ENCODE measurements at regions not wholly inside any gene's neighbourhood (a gene's known extent, or its start where the extent isn't known, plus 50 kb on each side); places are given as distances from the start of the nearest gene placed in this dataset.

DNA sequence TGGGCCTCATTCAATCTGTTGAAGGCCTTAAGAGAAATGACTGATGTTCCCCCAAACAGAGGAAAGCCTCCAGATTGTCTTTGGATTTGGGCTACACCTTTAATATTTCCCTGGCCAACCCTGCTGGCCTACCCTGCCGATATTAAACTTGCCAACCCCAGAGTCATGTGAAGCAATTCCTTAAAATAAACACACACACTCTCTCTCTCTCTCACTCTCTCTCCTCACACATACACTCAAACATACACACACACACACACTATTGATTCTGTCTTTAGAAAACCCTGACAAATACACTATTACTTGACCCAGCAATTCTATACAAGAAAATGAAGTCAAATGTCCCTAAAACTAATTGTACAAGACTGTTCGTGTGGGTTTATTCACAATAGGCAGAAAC is 109.9 kb upstream of the ST8SIA2 start:
- ChIA-PET CTCF (ENCODE audit: low intra/inter-chr PET ratio, low total read pairs) (no interaction called here), POLR2A (no interaction called here)
- intact Hi-C loops (cut with micrococcal nuclease; ENCODE audit: unreplicated experiment): no loop called here
- Histone ChIP-seq H3K9me3 (ENCODE audit: low read length) (no peaks in the 10 kb centered on the region), H3K4me1 (ENCODE audit: insufficient read depth, low read length) (no peaks in the 10 kb centered on the region), H3K4me3 (replicated peaks in 1 of 3; ENCODE audit: insufficient read depth in 1 of 3, low read depth in 2 of 3, low read length in 3 of 3) (no peak overlapping the region), H3K27me3 (ENCODE audit: control insufficient read depth in 1 of 2, insufficient read depth in 2 of 2, low read length in 2 of 2) (no peaks in the 10 kb centered on the region; a peak in 1 of 5 replicates), H3K4me2 (ENCODE audit: low read depth, low read length) (no peak overlapping the region), H3K27ac (ENCODE audit: extremely low read length, insufficient read depth, low read length) (no peak overlapping the region), H3K79me2 (ENCODE audit: insufficient read depth, low read length) (no peaks in the 10 kb centered on the region), H2AFZ (ENCODE audit: low read length) (no peak overlapping the region), H4K20me1 (ENCODE audit: insufficient read depth, low read length) (no peaks in the 10 kb centered on the region), H3K9ac (ENCODE audit: insufficient read depth, low read depth, low read length) (no peak overlapping the region), H3K36me3 (replicated peaks in 1 of 2; ENCODE audit: control insufficient read depth in 1 of 2, insufficient read depth in 2 of 2, low read length in 2 of 2) (no peaks in the 10 kb centered on the region)
- FAIRE-seq (no peak), DNase-seq (ENCODE audit: low spot score) (no peak), ATAC-seq (no peak)
- in situ Hi-C loops (cut with HindIII; ENCODE audit: extremely low pct_ligation_motif_present, low pct_unique_long_range_greater_than_20kb): no loop called here
- WGBS (ENCODE audit: low lambda C conversion rate): 1% methylated on average over 2 of the region's 2 CpGs
- no TSS peak for BruUV-seq (replicated peaks)
- TF ChIP-seq ZNF34 (CRISPR knock-in tag; IDR thresholded peaks at IDR 0.05; ENCODE audit: borderline replicate concordance) (no peak), ATAD3A (CRISPR knock-in tag; IDR thresholded peaks at IDR 0.05) (no peak), ZNF567 (CRISPR knock-in tag; IDR thresholded peaks at IDR 0.05; ENCODE audit: borderline replicate concordance) (no peak), ZNF788 (CRISPR knock-in tag; IDR thresholded peaks at IDR 0.05; ENCODE audit: borderline replicate concordance) (no peak), FOXC1 (CRISPR knock-in tag; IDR thresholded peaks at IDR 0.05; ENCODE audit: borderline replicate concordance) (no peak), ZNF557 (CRISPR knock-in tag; IDR thresholded peaks at IDR 0.05) (no peak), MTF2 (CRISPR knock-in tag; IDR thresholded peaks at IDR 0.05; ENCODE audit: borderline replicate concordance) (no peak), ZNF563 (CRISPR knock-in tag; IDR thresholded peaks at IDR 0.05) (no peak), POLR2G (IDR thresholded peaks at IDR 0.05; ENCODE audit: low read depth, low read length) (no peak), SPEN (CRISPR knock-in tag; IDR thresholded peaks at IDR 0.05; ENCODE audit: low read depth) (no peak), GTF3A (CRISPR knock-in tag; conservative IDR thresholded peaks at IDR 0.05) (no peak)
- TF ChIP-seq, protein P1, sequence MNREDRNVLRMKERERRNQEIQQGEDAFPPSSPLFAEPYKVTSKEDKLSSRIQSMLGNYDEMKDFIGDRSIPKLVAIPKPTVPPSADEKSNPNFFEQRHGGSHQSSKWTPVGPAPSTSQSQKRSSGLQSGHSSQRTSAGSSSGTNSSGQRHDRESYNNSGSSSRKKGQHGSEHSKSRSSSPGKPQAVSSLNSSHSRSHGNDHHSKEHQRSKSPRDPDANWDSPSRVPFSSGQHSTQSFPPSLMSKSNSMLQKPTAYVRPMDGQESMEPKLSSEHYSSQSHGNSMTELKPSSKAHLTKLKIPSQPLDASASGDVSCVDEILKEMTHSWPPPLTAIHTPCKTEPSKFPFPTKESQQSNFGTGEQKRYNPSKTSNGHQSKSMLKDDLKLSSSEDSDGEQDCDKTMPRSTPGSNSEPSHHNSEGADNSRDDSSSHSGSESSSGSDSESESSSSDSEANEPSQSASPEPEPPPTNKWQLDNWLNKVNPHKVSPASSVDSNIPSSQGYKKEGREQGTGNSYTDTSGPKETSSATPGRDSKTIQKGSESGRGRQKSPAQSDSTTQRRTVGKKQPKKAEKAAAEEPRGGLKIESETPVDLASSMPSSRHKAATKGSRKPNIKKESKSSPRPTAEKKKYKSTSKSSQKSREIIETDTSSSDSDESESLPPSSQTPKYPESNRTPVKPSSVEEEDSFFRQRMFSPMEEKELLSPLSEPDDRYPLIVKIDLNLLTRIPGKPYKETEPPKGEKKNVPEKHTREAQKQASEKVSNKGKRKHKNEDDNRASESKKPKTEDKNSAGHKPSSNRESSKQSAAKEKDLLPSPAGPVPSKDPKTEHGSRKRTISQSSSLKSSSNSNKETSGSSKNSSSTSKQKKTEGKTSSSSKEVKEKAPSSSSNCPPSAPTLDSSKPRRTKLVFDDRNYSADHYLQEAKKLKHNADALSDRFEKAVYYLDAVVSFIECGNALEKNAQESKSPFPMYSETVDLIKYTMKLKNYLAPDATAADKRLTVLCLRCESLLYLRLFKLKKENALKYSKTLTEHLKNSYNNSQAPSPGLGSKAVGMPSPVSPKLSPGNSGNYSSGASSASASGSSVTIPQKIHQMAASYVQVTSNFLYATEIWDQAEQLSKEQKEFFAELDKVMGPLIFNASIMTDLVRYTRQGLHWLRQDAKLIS (CRISPR knock-in tag; IDR thresholded peaks at IDR 0.05): no peak
- TF ChIP-seq, protein P2, sequence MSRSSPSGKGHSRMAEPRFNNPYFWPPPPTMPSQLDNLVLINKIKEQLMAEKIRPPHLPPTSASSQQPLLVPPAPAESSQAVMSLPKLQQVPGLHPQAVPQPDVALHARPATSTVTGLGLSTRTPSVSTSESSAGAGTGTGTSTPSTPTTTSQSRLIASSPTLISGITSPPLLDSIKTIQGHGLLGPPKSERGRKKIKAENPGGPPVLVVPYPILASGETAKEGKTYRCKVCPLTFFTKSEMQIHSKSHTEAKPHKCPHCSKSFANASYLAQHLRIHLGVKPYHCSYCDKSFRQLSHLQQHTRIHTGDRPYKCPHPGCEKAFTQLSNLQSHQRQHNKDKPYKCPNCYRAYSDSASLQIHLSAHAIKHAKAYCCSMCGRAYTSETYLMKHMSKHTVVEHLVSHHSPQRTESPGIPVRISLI (CRISPR knock-in tag; IDR thresholded peaks at IDR 0.05; ENCODE audit: borderline replicate concordance): no peak

Data from HepG2 (cell line).